ENCODE measurements at regions not wholly inside any gene's neighbourhood (a gene's known extent, or its start where the extent isn't known, plus 50 kb on each side); places are given as distances from the start of the nearest gene placed in this dataset.

DNA sequence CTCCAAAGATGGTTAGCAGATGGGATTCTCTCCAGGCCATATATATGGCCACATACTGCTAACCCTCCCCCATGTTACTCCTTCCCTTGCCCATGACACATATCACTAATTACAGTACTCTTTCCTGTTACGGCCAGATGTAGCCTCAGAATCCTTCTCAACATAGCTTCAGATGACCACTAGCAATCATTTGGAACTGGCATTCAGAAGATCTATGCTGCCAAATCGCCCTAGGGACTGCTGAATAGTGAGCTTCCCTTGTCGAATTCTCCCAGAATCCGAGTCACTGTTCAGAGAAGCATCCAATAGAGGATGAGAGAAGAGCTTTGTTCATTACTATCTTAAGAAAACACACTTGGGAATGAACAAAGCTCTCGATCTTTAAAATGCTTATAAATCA is 121.2 kb upstream of the TANK start:
- Histone ChIP-seq H3K4me1 (ENCODE audit: insufficient read depth, low read length, severe bottlenecking) (no peaks in the 10 kb centered on the region), H3K9me2 (ENCODE audit: low read depth, low read length) (no peaks in the 10 kb centered on the region), H3K4me2 (ENCODE audit: low read length) (no peak overlapping the region), H3F3A (ENCODE audit: insufficient read depth, low read length) (no peaks in the 10 kb centered on the region), H3K4me3 (ENCODE audit: low read depth, low read length, poor library complexity, severe bottlenecking) (no peak overlapping the region), H2AFZ (ENCODE audit: low read length) (no peak overlapping the region), H4K20me1 (ENCODE audit: insufficient read depth, low read length) (no peaks in the 10 kb centered on the region), H3K27ac (ENCODE audit: low read depth, low read length, poor library complexity, severe bottlenecking) (no peak overlapping the region), H3K36me3 (ENCODE audit: insufficient read depth, low read length) (no peaks in the 10 kb centered on the region), H3K79me2 (ENCODE audit: insufficient read depth, low read length) (no peaks in the 10 kb centered on the region), H3K27me3 (ENCODE audit: insufficient read depth, low read length) (no peaks in the 10 kb centered on the region), H3K9ac (ENCODE audit: low read length) (no peak overlapping the region), H3K9me3 (ENCODE audit: low read length) (no peaks in the 10 kb centered on the region)
- TF ChIP-seq, protein P1, sequence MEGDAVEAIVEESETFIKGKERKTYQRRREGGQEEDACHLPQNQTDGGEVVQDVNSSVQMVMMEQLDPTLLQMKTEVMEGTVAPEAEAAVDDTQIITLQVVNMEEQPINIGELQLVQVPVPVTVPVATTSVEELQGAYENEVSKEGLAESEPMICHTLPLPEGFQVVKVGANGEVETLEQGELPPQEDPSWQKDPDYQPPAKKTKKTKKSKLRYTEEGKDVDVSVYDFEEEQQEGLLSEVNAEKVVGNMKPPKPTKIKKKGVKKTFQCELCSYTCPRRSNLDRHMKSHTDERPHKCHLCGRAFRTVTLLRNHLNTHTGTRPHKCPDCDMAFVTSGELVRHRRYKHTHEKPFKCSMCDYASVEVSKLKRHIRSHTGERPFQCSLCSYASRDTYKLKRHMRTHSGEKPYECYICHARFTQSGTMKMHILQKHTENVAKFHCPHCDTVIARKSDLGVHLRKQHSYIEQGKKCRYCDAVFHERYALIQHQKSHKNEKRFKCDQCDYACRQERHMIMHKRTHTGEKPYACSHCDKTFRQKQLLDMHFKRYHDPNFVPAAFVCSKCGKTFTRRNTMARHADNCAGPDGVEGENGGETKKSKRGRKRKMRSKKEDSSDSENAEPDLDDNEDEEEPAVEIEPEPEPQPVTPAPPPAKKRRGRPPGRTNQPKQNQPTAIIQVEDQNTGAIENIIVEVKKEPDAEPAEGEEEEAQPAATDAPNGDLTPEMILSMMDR (IDR thresholded peaks at IDR 0.05; ENCODE audit: low read length) = no peak
- no peak for TF ChIP-seq EZH2 (IDR thresholded peaks at IDR 0.05; ENCODE audit: borderline replicate concordance, low read length)

DNA sequence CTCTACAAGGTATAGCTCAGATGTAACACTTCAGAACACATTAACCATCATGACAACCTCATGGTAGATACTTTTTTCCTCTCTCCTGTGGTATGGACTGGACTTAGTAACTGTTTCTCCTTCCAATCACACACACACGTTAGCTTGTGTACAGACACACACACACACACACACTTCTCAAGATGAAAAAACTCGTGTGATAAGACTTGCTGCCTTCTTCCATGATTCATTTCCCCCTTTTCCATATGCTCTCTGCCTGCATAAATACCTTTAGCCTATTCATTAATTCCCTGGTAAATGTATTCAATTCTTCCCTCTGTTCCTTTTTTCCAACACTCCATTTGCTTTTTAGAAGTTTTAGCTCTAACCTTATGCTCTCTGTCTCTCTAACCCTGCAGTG is 118.9 kb upstream of the TANK start:
- Histone ChIP-seq H3K27me3 (ENCODE audit: insufficient read depth, low read length) (no peaks in the 10 kb centered on the region), H3K9ac (ENCODE audit: low read length) (no peak overlapping the region), H3K79me2 (ENCODE audit: insufficient read depth, low read length) (no peaks in the 10 kb centered on the region), H3K36me3 (ENCODE audit: insufficient read depth, low read length) (no peaks in the 10 kb centered on the region), H3F3A (ENCODE audit: insufficient read depth, low read length) (no peaks in the 10 kb centered on the region), H2AFZ (ENCODE audit: low read length) (no peak overlapping the region), H3K9me3 (ENCODE audit: low read length) (no peaks in the 10 kb centered on the region), H3K4me2 (ENCODE audit: low read length) (no peak overlapping the region), H3K4me3 (ENCODE audit: low read depth, low read length, poor library complexity, severe bottlenecking) (no peak overlapping the region), H4K20me1 (ENCODE audit: insufficient read depth, low read length) (no peaks in the 10 kb centered on the region), H3K9me2 (ENCODE audit: low read depth, low read length) (no peaks in the 10 kb centered on the region), H3K27ac (ENCODE audit: low read depth, low read length, poor library complexity, severe bottlenecking) (no peak overlapping the region), H3K4me1 (ENCODE audit: insufficient read depth, low read length, severe bottlenecking) (no peaks in the 10 kb centered on the region)
- TF ChIP-seq EZH2 (IDR thresholded peaks at IDR 0.05; ENCODE audit: borderline replicate concordance, low read length) = no peak
- TF ChIP-seq, protein P1 (IDR thresholded peaks at IDR 0.05; ENCODE audit: low read length) = no peak

DNA sequence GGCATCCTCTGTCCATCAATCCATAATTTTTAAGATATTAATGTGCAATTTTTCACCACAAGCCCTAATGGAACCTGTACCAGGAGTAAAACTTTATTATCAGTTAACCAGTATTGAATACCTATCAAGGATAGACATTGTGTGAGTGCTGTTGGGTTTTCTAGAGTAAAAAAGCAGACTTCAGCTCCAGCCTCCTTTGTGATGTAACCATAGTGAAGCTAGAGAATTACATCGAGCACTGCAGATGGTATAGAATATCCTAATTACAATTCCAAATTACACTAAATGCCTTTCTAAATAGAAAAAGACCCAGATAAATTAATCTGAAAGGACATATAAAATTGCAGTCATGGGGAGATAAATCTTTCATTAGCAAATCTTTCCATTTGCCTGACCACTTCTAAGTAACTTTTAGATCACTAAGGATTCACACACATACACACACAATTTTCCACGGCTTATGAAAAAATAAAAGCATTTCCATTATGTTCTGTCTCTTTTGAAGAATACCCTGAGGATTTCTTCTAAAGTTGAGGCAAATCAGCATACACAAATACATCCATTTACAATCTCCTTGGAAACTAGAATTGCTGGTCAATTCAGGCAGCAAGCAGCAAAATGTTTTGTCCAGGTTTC is 117.1 kb upstream of the TANK start:
- Histone ChIP-seq H3K27ac (ENCODE audit: low read depth, low read length, poor library complexity, severe bottlenecking) (no peak overlapping the region), H3K79me2 (ENCODE audit: insufficient read depth, low read length) (no peaks in the 10 kb centered on the region)
- TF ChIP-seq, protein P1 (IDR thresholded peaks at IDR 0.05; ENCODE audit: low read length) = no peak
- no peak for TF ChIP-seq EZH2 (IDR thresholded peaks at IDR 0.05; ENCODE audit: borderline replicate concordance, low read length)

More for the DNA sequence above, 117.1 kb upstream of the TANK start:
- H3K9ac ChIP-seq (ENCODE audit: low read length) = no peak overlapping the region
- H2AFZ ChIP-seq (ENCODE audit: low read length) = no peak overlapping the region
- H3K4me3 ChIP-seq (ENCODE audit: low read depth, low read length, poor library complexity, severe bottlenecking) = no peak overlapping the region
- H3K4me1 ChIP-seq (ENCODE audit: insufficient read depth, low read length, severe bottlenecking) = no peaks in the 10 kb centered on the region
- no peaks in the 10 kb centered on the region for H3K36me3 ChIP-seq (ENCODE audit: insufficient read depth, low read length)
- H3K9me2 ChIP-seq (ENCODE audit: low read depth, low read length) = no peaks in the 10 kb centered on the region
- H3K9me3 ChIP-seq (ENCODE audit: low read length) = no peaks in the 10 kb centered on the region
- H4K20me1 ChIP-seq (ENCODE audit: insufficient read depth, low read length) = no peaks in the 10 kb centered on the region
- no peaks in the 10 kb centered on the region for H3K27me3 ChIP-seq (ENCODE audit: insufficient read depth, low read length)
- H3F3A ChIP-seq (ENCODE audit: insufficient read depth, low read length) = no peaks in the 10 kb centered on the region
- H3K4me2 ChIP-seq (ENCODE audit: low read length) = no peak overlapping the region
